Panc1 (cell line): ENCODE measurements at regions not wholly inside any gene's neighbourhood (a gene's known extent, or its start where the extent isn't known, plus 50 kb on each side); places are given as distances from the start of the nearest gene placed in this dataset.

Experiments used
- ATAC-seq: fragments of 200-7000 bp; cut with Tn5 transposase; 2 replicates; pipeline ENCODE4 v1.9.1; 2020; ENCODE audit warnings: mild to moderate bottlenecking, moderate library complexity
- BruUV-seq: library from RNA; stranded (reverse); fragments of 400-500 nt; replicated peaks from 2 replicates; lab custom pipeline; 2021; lab: Mats Ljungman, UMichigan
- CTCF ChIA-PET: fragments of 300-600 bp; sonication (Branson Sonifier 250); formaldehyde crosslinking; loops from one replicate; lab custom pipeline; 2022; ENCODE audit warnings: antibody characterized with exemption; lab: Charles Lee
- POLR2A ChIA-PET: fragments of 300-600 bp; sonication (Branson Sonifier 250); formaldehyde crosslinking; loops from one replicate; lab custom pipeline; 2022; ENCODE audit warnings: antibody characterized with exemption; lab: Charles Lee
- DNase-seq: peaks from one replicate; pipeline ENCODE4 v3.0.0-alpha.2; 2010; ENCODE audit warnings: low read depth, low spot score
- H3K27ac ChIP-seq: 2 replicates; pipeline ENCODE4 v1.5.1; 2011; ENCODE audit warnings: mild to moderate bottlenecking, low read length, inconsistent platforms
- H3K27me3 ChIP-seq: fragments of 200-500 bp; sonication (Bioruptor generic); 2 replicates; pipeline ENCODE4 v1.6.0; 2014; ENCODE audit warnings: low read length, inconsistent platforms; ENCODE audit not compliant: control insufficient read depth, insufficient read depth
- H3K36me3 ChIP-seq: fragments of 200-500 bp; sonication (Bioruptor generic); 2 replicates; pipeline ENCODE4 v1.5.1; 2014; ENCODE audit warnings: inconsistent platforms, mild to moderate bottlenecking, low read length, moderate library complexity; ENCODE audit not compliant: control insufficient read depth, insufficient read depth
- H3K4me1 ChIP-seq: 2 replicates; pipeline ENCODE4 v1.5.1; 2011; ENCODE audit warnings: inconsistent platforms, mild to moderate bottlenecking, low read length, moderate library complexity; ENCODE audit not compliant: control insufficient read depth, insufficient read depth
- H3K4me3 ChIP-seq, 2 experiments: 2 replicates each; pipeline ENCODE4 v1.5.1; 2011 to 2012; ENCODE audit warnings: low read depth in 2 of 2, low read length in 2 of 2, mild to moderate bottlenecking in 2 of 2, inconsistent platforms in 1 of 2, moderate library complexity in 1 of 2
- H3K9me3 ChIP-seq: fragments of 200-500 bp; sonication (Bioruptor generic); 2 replicates; pipeline ENCODE4 v1.5.1; 2014; ENCODE audit warnings: low read depth, mild to moderate bottlenecking, inconsistent platforms, low read length, moderate library complexity; ENCODE audit not compliant: control insufficient read depth, insufficient read depth
- CTCF ChIP-seq: fragments of 450-650 bp; IDR thresholded peaks from 2 replicates; pipeline ENCODE4 v1.5.1; 2017; ENCODE audit warnings: mild to moderate bottlenecking
- POLR2AphosphoS5 ChIP-seq: IDR thresholded peaks from 2 replicates; pipeline ENCODE4 v1.6.1; 2012; ENCODE audit warnings: mild to moderate bottlenecking, low read depth, low read length, moderate library complexity
- SIN3A ChIP-seq: IDR thresholded peaks from 2 replicates; pipeline ENCODE4 v1.6.1; 2012; ENCODE audit warnings: low read depth, mild to moderate bottlenecking, low read length, moderate library complexity, borderline replicate concordance; ENCODE audit not compliant: insufficient read depth
- TCF7L2 ChIP-seq: IDR thresholded peaks from 2 replicates; pipeline ENCODE4 v1.6.1; 2011; ENCODE audit warnings: mild to moderate bottlenecking, low read depth, low read length, inconsistent platforms
- in situ Hi-C: cut with HindIII; loops from 2 replicates; pipeline ENCODE4 v1.10.0; 2016; ENCODE audit warnings: low sequenced_read_pairs, low pct_unique_long_range_greater_than_20kb
- intact Hi-C: fragments of 100-400 bp; cut with micrococcal nuclease; formaldehyde crosslinking; loops from one replicate; pipeline ENCODE4 v1.10.0; 2022; ENCODE audit not compliant: unreplicated experiment
- TF ChIP-seq, protein P1 (sequence below), 2 experiments: IDR thresholded peaks; 2 replicates each; pipeline ENCODE4 v1.6.1; 2011 to 2012; ENCODE audit warnings: low read depth in 2 of 2, control low read depth in 1 of 2, low read length in 1 of 2, mild to moderate bottlenecking in 1 of 2, moderate library complexity in 1 of 2; ENCODE audit not compliant: insufficient read depth in 1 of 2

DNA sequence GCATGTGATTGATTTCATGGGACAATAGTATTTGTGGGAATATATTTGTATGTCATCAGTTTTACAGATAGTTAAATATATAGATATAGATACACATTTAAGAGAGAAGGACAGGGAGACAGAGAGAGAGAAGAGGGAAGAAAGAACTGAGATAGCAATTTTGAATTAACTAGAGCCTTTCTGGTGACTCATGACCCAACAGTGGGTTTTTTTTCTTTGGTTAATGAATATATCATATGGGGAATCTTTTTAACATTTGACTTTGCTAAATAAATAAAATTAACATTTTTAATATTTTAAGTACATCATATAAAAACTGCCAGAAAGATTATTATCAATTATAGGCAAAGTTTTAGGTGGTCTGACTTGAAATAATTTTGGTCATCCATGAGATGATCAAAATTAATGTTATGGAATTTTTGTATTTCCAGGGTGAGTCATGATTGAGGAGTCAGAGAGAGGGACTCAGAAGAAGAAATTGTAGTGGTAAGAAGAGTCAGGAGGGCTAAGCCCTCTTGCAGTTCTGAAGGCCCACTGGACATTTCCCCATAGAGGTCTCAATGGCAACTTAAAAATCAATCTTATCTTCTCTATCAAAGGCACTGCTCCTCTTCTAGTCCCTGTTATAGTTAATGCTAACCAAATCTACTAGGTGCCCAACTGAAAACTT lies 508.1 kb upstream of the MAP3K7 start:
- Histone ChIP-seq H3K27me3 (no peaks in the 10 kb centered on the region), H3K27ac (no peak overlapping the region), H3K36me3 (no peaks in the 10 kb centered on the region), H3K4me3 (no peak overlapping the region), H3K4me1 (no peaks in the 10 kb centered on the region), H3K9me3 (no peaks in the 10 kb centered on the region)
- DNase-seq: no peak
- intact Hi-C loops: no loop called here
- in situ Hi-C loops: no loop called here
- POLR2A ChIA-PET: no interaction called here
- no TSS peak for BruUV-seq
- ATAC-seq: no peak
- CTCF ChIA-PET: no interaction called here
- TF ChIP-seq TCF7L2: no peak
- TF ChIP-seq POLR2AphosphoS5: no peak
- no peak for TF ChIP-seq SIN3A
- TF ChIP-seq, protein P1, sequence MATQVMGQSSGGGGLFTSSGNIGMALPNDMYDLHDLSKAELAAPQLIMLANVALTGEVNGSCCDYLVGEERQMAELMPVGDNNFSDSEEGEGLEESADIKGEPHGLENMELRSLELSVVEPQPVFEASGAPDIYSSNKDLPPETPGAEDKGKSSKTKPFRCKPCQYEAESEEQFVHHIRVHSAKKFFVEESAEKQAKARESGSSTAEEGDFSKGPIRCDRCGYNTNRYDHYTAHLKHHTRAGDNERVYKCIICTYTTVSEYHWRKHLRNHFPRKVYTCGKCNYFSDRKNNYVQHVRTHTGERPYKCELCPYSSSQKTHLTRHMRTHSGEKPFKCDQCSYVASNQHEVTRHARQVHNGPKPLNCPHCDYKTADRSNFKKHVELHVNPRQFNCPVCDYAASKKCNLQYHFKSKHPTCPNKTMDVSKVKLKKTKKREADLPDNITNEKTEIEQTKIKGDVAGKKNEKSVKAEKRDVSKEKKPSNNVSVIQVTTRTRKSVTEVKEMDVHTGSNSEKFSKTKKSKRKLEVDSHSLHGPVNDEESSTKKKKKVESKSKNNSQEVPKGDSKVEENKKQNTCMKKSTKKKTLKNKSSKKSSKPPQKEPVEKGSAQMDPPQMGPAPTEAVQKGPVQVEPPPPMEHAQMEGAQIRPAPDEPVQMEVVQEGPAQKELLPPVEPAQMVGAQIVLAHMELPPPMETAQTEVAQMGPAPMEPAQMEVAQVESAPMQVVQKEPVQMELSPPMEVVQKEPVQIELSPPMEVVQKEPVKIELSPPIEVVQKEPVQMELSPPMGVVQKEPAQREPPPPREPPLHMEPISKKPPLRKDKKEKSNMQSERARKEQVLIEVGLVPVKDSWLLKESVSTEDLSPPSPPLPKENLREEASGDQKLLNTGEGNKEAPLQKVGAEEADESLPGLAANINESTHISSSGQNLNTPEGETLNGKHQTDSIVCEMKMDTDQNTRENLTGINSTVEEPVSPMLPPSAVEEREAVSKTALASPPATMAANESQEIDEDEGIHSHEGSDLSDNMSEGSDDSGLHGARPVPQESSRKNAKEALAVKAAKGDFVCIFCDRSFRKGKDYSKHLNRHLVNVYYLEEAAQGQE (IDR thresholded peaks at IDR 0.05; ENCODE audit: insufficient read depth in 1 of 2, low read depth in 2 of 2, low read length in 1 of 2): no peak
- no peak for TF ChIP-seq CTCF

DNA sequence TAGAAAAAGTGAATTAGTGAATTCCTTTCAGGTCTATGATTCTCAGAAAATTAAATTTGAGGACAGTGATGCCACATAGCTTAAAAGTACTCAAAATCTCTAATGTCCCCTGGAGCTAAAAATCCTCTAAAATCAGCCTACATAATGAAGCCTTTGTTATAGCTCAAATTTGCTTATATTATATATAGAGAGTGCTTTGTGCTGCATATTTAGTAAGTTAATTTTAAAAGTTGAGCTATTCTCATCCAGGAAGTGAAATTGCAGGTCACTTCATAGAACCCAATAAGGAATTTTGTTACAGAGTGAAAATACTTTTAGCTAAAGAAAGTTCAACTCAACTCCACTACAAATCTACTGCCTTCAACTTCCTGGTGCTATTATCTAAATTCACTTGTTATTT lies 507.5 kb upstream of the MAP3K7 start:
- Histone ChIP-seq H3K9me3 (no peaks in the 10 kb centered on the region), H3K36me3 (no peaks in the 10 kb centered on the region), H3K27ac (no peak overlapping the region), H3K4me3 (no peak overlapping the region), H3K27me3 (no peaks in the 10 kb centered on the region), H3K4me1 (no peaks in the 10 kb centered on the region)
- BruUV-seq: no TSS peak
- CTCF ChIA-PET: no interaction called here
- ATAC-seq (no peak), DNase-seq (no peak)
- intact Hi-C loops: no loop called here
- TF ChIP-seq, protein P1 (IDR thresholded peaks at IDR 0.05; ENCODE audit: insufficient read depth in 1 of 2, low read depth in 2 of 2, low read length in 1 of 2): no peak
- TF ChIP-seq TCF7L2 (no peak), POLR2AphosphoS5 (no peak), CTCF (no peak), SIN3A (no peak)
- in situ Hi-C loops: no loop called here
- POLR2A ChIA-PET: no interaction called here
